Choroid plexus epithelial cell (primary cell): ENCODE measurements at regions not wholly inside any gene's neighbourhood (a gene's known extent, or its start where the extent isn't known, plus 50 kb on each side); places are given as distances from the start of the nearest gene placed in this dataset.

Experiments
- DNase-seq: peaks from one replicate; pipeline ENCODE4 v3.0.0-alpha.2; 2010; ENCODE audit warnings: low read depth
- H3K4me3 ChIP-seq: 2 replicates; pipeline ENCODE4 v1.5.1; 2011; ENCODE audit warnings: low read depth, mild to moderate bottlenecking, control low read depth, low read length, moderate library complexity
- CTCF ChIP-seq: conservative IDR thresholded peaks from 2 replicates; pipeline ENCODE4 v1.5.1; 2011; ENCODE audit warnings: low read depth, mild to moderate bottlenecking, control low read depth, inconsistent platforms, low read length, moderate library complexity

- no peak for TF ChIP-seq CTCF
- no peak overlapping the region for H3K4me3 ChIP-seq
- no peak for DNase-seq
These were observed 1169.3 kb upstream of the DDX18 start for GRCh38 chr2:116645155-116645554.

- no peak for TF ChIP-seq CTCF
These were observed 1145.8 kb upstream of the DDX18 start for GRCh38 chr2:116668691-116669090.

DNA sequence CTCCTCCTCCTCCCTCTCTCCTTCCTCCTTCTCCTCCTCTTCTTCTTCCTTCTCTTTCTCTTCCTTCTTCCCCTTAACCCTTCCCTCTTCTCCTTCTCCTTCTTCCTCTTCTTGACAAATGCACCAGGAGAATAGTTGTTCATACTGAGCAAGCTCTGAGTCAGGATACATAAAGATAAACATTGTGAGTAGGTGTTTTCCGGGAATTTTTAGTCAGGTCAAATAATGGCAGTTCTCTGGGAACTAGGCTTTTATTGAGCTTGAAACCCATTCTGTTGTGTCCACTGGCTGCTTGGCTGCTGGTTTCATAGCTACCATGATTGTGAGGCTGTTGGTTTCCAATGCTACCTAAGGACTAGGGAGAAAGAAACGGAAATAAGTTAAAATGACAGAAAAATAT lies 1144.7 kb upstream of the DDX18 start:
- TF ChIP-seq CTCF = no peak
- no peak for DNase-seq

More at GRCh38 chr2:116668691-116669090, 1145.8 kb upstream of the DDX18 start:
- DNase-seq = no peak
- H3K4me3 ChIP-seq = no peak overlapping the region

GRCh38 chr2:116674188-116674587 lies 1140.3 kb upstream of the DDX18 start:
- no peak overlapping the region for H3K4me3 ChIP-seq
- no peak for TF ChIP-seq CTCF
- no peak for DNase-seq

More for the DNA sequence above, 1144.7 kb upstream of the DDX18 start:
- no peak overlapping the region for H3K4me3 ChIP-seq

GRCh38 chr2:116676776-116677175 lies 1137.7 kb upstream of the DDX18 start:
- no peak for TF ChIP-seq CTCF
- H3K4me3 ChIP-seq = no peak overlapping the region
- DNase-seq = no peak

GRCh38 chr2:116680256-116680936 lies 1134.1 kb upstream of the DDX18 start:
- no peak for TF ChIP-seq CTCF
- H3K4me3 ChIP-seq = no peak overlapping the region
- no peak for DNase-seq

DNA sequence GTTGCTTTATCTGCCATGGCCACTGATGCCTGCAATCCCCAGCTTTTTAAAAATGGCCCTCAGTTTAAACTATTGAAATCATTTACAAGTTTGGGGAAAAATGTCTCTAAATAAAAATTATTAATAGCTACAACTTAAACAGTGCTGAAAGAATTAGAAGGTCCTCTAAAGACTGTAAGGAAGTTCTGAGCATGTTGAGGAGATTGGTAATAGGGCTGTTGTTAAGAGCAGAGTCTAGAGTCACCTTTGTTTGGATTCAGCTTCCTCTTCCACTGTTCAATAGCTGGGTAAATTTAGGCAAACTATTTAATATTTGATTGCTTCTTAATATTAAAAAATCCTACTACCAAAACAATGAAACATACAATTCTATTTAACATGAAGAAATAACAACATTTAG lies 1127.1 kb upstream of the DDX18 start:
- DNase-seq = no peak
- no peak overlapping the region for H3K4me3 ChIP-seq
- TF ChIP-seq CTCF = no peak
